ENCODE measurements at regions not wholly inside any gene's neighbourhood (a gene's known extent, or its start where the extent isn't known, plus 50 kb on each side); places are given as distances from the start of the nearest gene placed in this dataset.

GRCh38 chrX:123088930-123089329, 95.1 kb upstream of the GRIA3 start:
- CTCF ChIA-PET: no interaction called here
- WGBS (ENCODE audit: insufficient coverage, insufficient replicate concordance, low lambda C conversion rate, missing lambda C conversion rate): 18% methylated on average over 3 of the region's 3 CpGs
- Histone ChIP-seq H3K79me2 (ENCODE audit: control insufficient read depth, insufficient read depth, low read length) (no peaks in the 10 kb centered on the region), H3K4me1 (ENCODE audit: control insufficient read depth, insufficient read depth, low read length) (no peaks in the 10 kb centered on the region), H3K36me3 (ENCODE audit: control insufficient read depth in 2 of 2, insufficient read depth in 2 of 2, low read length in 1 of 2) (no peaks in the 10 kb centered on the region), H3K27me3 (replicated peaks in 1 of 2; ENCODE audit: control insufficient read depth in 2 of 2, insufficient read depth in 2 of 2, low read length in 1 of 2) (no peaks in the 10 kb centered on the region), H3K4me3 (no peak overlapping the region), H3K4me2 (ENCODE audit: control insufficient read depth, insufficient read depth) (no peak overlapping the region), H3K27ac (ENCODE audit: control insufficient read depth, insufficient read depth) (no peak overlapping the region), H3K9ac (ENCODE audit: control insufficient read depth, insufficient read depth, low read length) (no peak overlapping the region), H4K20me1 (ENCODE audit: control insufficient read depth, insufficient read depth) (no peaks in the 10 kb centered on the region), H3K9me3 (replicated peaks; ENCODE audit: control insufficient read depth, insufficient read depth, low read length) (no peaks in the 10 kb centered on the region), H2AFZ (ENCODE audit: control insufficient read depth, low read depth, low read length) (no peak overlapping the region)
- no peak for ATAC-seq
- RAD21 ChIA-PET (ENCODE audit: unreplicated experiment): no interaction called here
- TF ChIP-seq SUZ12 (IDR thresholded peaks at IDR 0.05; ENCODE audit: unreplicated experiment) (no peak), RBBP5 (conservative IDR thresholded peaks at IDR 0.05) (no peak), BCL11A (IDR thresholded peaks at IDR 0.05; ENCODE audit: low read depth, low read length) (no peak), CBX5 (IDR thresholded peaks at IDR 0.05; ENCODE audit: low read depth) (no peak)
- in situ Hi-C loops (cut with MboI) (no loop called here), intact Hi-C loops (cut with micrococcal nuclease; ENCODE audit: unreplicated experiment) (no loop called here)
- no peak for FAIRE-seq
- BruUV-seq (replicated peaks): no TSS peak
- no peak for DNase-seq (ENCODE audit: low read depth, low spot score)
- POLR2A ChIA-PET: no interaction called here
- SMC1A ChIA-PET (ENCODE audit: uncharacterized antibody, unreplicated experiment): no interaction called here

GRCh38 chrX:123093792-123094191, 90.3 kb upstream of the GRIA3 start:
- DNase-seq (ENCODE audit: low read depth, low spot score): no peak
- no TSS peak for BruUV-seq (replicated peaks)
- Histone ChIP-seq H3K27ac (ENCODE audit: control insufficient read depth, insufficient read depth) (no peak overlapping the region), H3K79me2 (ENCODE audit: control insufficient read depth, insufficient read depth, low read length) (no peaks in the 10 kb centered on the region), H3K9ac (ENCODE audit: control insufficient read depth, insufficient read depth, low read length) (no peak overlapping the region), H3K4me1 (ENCODE audit: control insufficient read depth, insufficient read depth, low read length) (no peaks in the 10 kb centered on the region), H3K36me3 (ENCODE audit: control insufficient read depth in 2 of 2, insufficient read depth in 2 of 2, low read length in 1 of 2) (no peaks in the 10 kb centered on the region), H2AFZ (ENCODE audit: control insufficient read depth, low read depth, low read length) (no peak overlapping the region), H3K4me3 (no peak overlapping the region), H3K27me3 (replicated peaks in 1 of 2; ENCODE audit: control insufficient read depth in 2 of 2, insufficient read depth in 2 of 2, low read length in 1 of 2) (no peaks in the 10 kb centered on the region), H3K9me3 (replicated peaks; ENCODE audit: control insufficient read depth, insufficient read depth, low read length) (no peaks in the 10 kb centered on the region), H4K20me1 (ENCODE audit: control insufficient read depth, insufficient read depth) (no peaks in the 10 kb centered on the region), H3K4me2 (ENCODE audit: control insufficient read depth, insufficient read depth) (no peak overlapping the region)
- SMC1A ChIA-PET (ENCODE audit: uncharacterized antibody, unreplicated experiment): interaction anchor here (1.0 to 3.5 kb wide), 2 partner anchors 15 to 404 kb away, joined by 3 to 17 read pairs; no protein-coding TSS in a partner anchor
- POLR2A ChIA-PET: no interaction called here
- FAIRE-seq: no peak
- in situ Hi-C loops (cut with MboI) (no loop called here), intact Hi-C loops (cut with micrococcal nuclease; ENCODE audit: unreplicated experiment) (no loop called here)
- no peak for ATAC-seq
- CTCF ChIA-PET: no interaction called here
- RAD21 ChIA-PET (ENCODE audit: unreplicated experiment): no interaction called here
- WGBS (ENCODE audit: insufficient coverage, insufficient replicate concordance, low lambda C conversion rate, missing lambda C conversion rate): 35% methylated on average over 2 of the region's 2 CpGs
- TF ChIP-seq STAT1 (conservative IDR thresholded peaks at IDR 0.05): no peak
- TF ChIP-seq TARDBP (IDR thresholded peaks at IDR 0.05; ENCODE audit: borderline replicate concordance): no peak
- no peak for TF ChIP-seq ZBTB11 (CRISPR knock-in tag; IDR thresholded peaks at IDR 0.05)
- TF ChIP-seq TBL1XR1 (IDR thresholded peaks at IDR 0.05; ENCODE audit: low read depth, low read length): no peak
- no peak for TF ChIP-seq RAD21 (IDR thresholded peaks at IDR 0.05; ENCODE audit: insufficient read depth, low read depth, low read length)
- no peak for TF ChIP-seq BHLHE40 (IDR thresholded peaks at IDR 0.05; ENCODE audit: borderline replicate concordance in 1 of 2, low read depth in 2 of 2, low read length in 1 of 2)
- TF ChIP-seq IRF3 (IDR thresholded peaks at IDR 0.05): no peak
- TF ChIP-seq RFX5 (IDR thresholded peaks at IDR 0.05; ENCODE audit: low read depth, low read length): no peak
- TF ChIP-seq BACH1 (IDR thresholded peaks at IDR 0.05; ENCODE audit: borderline replicate concordance): no peak
- TF ChIP-seq ZNF207 (IDR thresholded peaks at IDR 0.05; ENCODE audit: borderline replicate concordance): no peak
- no peak for TF ChIP-seq YBX1 (IDR thresholded peaks at IDR 0.05)
- no peak for TF ChIP-seq MEF2B (IDR thresholded peaks at IDR 0.05; ENCODE audit: partially characterized antibody, poor library complexity, severe bottlenecking)

Data from GM12878 (cell line).